B cell (primary cell): ENCODE measurements at regions not wholly inside any gene's neighbourhood (a gene's known extent, or its start where the extent isn't known, plus 50 kb on each side); places are given as distances from the start of the nearest gene placed in this dataset.

Experiments used
- CTCF ChIP-seq: fragments of 200-600 bp; IDR thresholded peaks from one replicate; pipeline ENCODE4 v1.8.0; 2022; ENCODE audit warnings: antibody characterized with exemption, mild to moderate bottlenecking
- EZH2 ChIP-seq: IDR thresholded peaks from 2 replicates; pipeline ENCODE4 v1.6.1; 2012; ENCODE audit warnings: borderline replicate concordance, low read depth, mild to moderate bottlenecking, moderate library complexity, low read length; ENCODE audit not compliant: insufficient read depth, poor library complexity, severe bottlenecking

- TF ChIP-seq CTCF = no peak
- TF ChIP-seq EZH2 = no peak
These were observed 79.2 kb upstream of the NALF2 start for GRCh38 chrX:69424910-69425309.
